GM18498 (cell line): ENCODE measurements at regions not wholly inside any gene's neighbourhood (a gene's known extent, or its start where the extent isn't known, plus 50 kb on each side); places are given as distances from the start of the nearest gene placed in this dataset.

Source experiments
- ATAC-seq: cut with Tn5 transposase; IDR thresholded peaks from one replicate; pipeline ENCODE4 v1.9.1; 2021; ENCODE audit warnings: mild to moderate bottlenecking, moderate library complexity; ENCODE audit not compliant: unreplicated experiment

GRCh38 chr10:8416192-8416701 lies 361.8 kb downstream of the GATA3 start:
- peak; percentile 71 for ATAC-seq

- ATAC-seq: peak; percentile 38
Measured at GRCh38 chr10:8416760-8417159, 362.3 kb downstream of the GATA3 start.

- no peak for ATAC-seq
Measured at GRCh38 chr10:8417631-8418030, 363.1 kb downstream of the GATA3 start.

GRCh38 chr10:8418631-8419030 lies 364.1 kb downstream of the GATA3 start:
- ATAC-seq: no peak

- ATAC-seq: no peak
Measured at GRCh38 chr10:8420182-8420581, 365.7 kb downstream of the GATA3 start.

- ATAC-seq: no peak
Measured at GRCh38 chr10:8424555-8425211, 370.2 kb downstream of the GATA3 start.

GRCh38 chr10:8428654-8429053 lies 374.2 kb downstream of the GATA3 start:
- no peak for ATAC-seq

- no peak for ATAC-seq
Measured at GRCh38 chr10:8430321-8430720, 375.8 kb downstream of the GATA3 start.

GRCh38 chr10:8431511-8431910 lies 377.0 kb downstream of the GATA3 start:
- ATAC-seq: no peak

GRCh38 chr10:8435186-8436055 lies 380.9 kb downstream of the GATA3 start:
- no peak for ATAC-seq

- no peak for ATAC-seq
Measured at GRCh38 chr10:8437896-8438295, 383.4 kb downstream of the GATA3 start.

- ATAC-seq: no peak
Measured at GRCh38 chr10:8438603-8439002, 384.1 kb downstream of the GATA3 start.

- no peak for ATAC-seq
Measured at GRCh38 chr10:8439040-8439439, 384.6 kb downstream of the GATA3 start.

GRCh38 chr10:8444630-8445029 lies 390.1 kb downstream of the GATA3 start:
- ATAC-seq: peak; percentile 59

- no peak for ATAC-seq
Measured at GRCh38 chr10:8445353-8445752, 390.9 kb downstream of the GATA3 start.

- ATAC-seq: no peak
Measured at GRCh38 chr10:8449909-8450308, 395.4 kb downstream of the GATA3 start.

- ATAC-seq: no peak
Measured at GRCh38 chr10:8453587-8453986, 399.1 kb downstream of the GATA3 start.

GRCh38 chr10:8454357-8454756 lies 399.9 kb downstream of the GATA3 start:
- ATAC-seq: no peak

GRCh38 chr10:8455181-8455580 lies 400.7 kb downstream of the GATA3 start:
- ATAC-seq: no peak

- ATAC-seq: no peak
Measured at GRCh38 chr10:8456386-8456785, 401.9 kb downstream of the GATA3 start.

GRCh38 chr10:8460626-8461025 lies 406.1 kb downstream of the GATA3 start:
- ATAC-seq: no peak

GRCh38 chr10:8462565-8462964 lies 408.1 kb downstream of the GATA3 start:
- ATAC-seq: no peak
